GM23338 (cell line): ENCODE measurements at regions not wholly inside any gene's neighbourhood (a gene's known extent, or its start where the extent isn't known, plus 50 kb on each side); places are given as distances from the start of the nearest gene placed in this dataset.

Experiments used
- ATAC-seq: fragments of 200-7000 bp; cut with Tn5 transposase; 3 replicates; pipeline ENCODE4 v1.9.1; 2020
- DNase-seq: peaks from one replicate; pipeline ENCODE4 v3.0.0-alpha.2; 2015; ENCODE audit warnings: low spot score
- H2AFZ ChIP-seq: fragments of 200-600 bp; sonication (generic); 2 replicates; pipeline ENCODE4 v1.8.0; 2016; ENCODE audit warnings: antibody characterized with exemption, mild to moderate bottlenecking, moderate library complexity
- H3F3A ChIP-seq: fragments of 200-600 bp; sonication (generic); replicated peaks from 2 replicates; pipeline ENCODE4 v1.8.0; 2017; ENCODE audit warnings: antibody characterized with exemption, mixed run types, low read depth
- H3K27ac ChIP-seq: fragments of 200-600 bp; sonication (generic); 2 replicates; pipeline ENCODE4 v1.6.1; 2016; ENCODE audit warnings: low read depth
- H3K27me3 ChIP-seq: fragments of 200-600 bp; sonication (generic); 2 replicates; pipeline ENCODE4 v1.8.0; 2016; ENCODE audit warnings: mild to moderate bottlenecking, mixed run types, moderate library complexity; ENCODE audit not compliant: insufficient read depth
- H3K36me3 ChIP-seq: fragments of 200-600 bp; sonication (generic); 2 replicates; pipeline ENCODE4 v1.8.0; 2016; ENCODE audit warnings: mild to moderate bottlenecking; ENCODE audit not compliant: insufficient read depth
- H3K4me1 ChIP-seq: fragments of 200-600 bp; sonication (generic); 2 replicates; pipeline ENCODE4 v1.8.0; 2016; ENCODE audit warnings: mild to moderate bottlenecking, moderate library complexity; ENCODE audit not compliant: insufficient read depth
- H3K4me2 ChIP-seq: fragments of 200-600 bp; sonication (generic); 2 replicates; pipeline ENCODE4 v1.7.1; 2017; ENCODE audit warnings: mixed run types
- H3K4me3 ChIP-seq: fragments of 200-600 bp; sonication (generic); 2 replicates; pipeline ENCODE4 v1.6.1; 2016; ENCODE audit warnings: mixed run types
- H3K79me2 ChIP-seq: fragments of 200-600 bp; sonication (generic); replicated peaks from 2 replicates; pipeline ENCODE4 v1.8.0; 2017; ENCODE audit warnings: mild to moderate bottlenecking; ENCODE audit not compliant: insufficient read depth
- H3K9me2 ChIP-seq: fragments of 200-600 bp; sonication (generic); 2 replicates; pipeline ENCODE4 v1.8.0; 2017; ENCODE audit not compliant: insufficient read depth
- H4K20me1 ChIP-seq: fragments of 200-600 bp; sonication (generic); replicated peaks from 2 replicates; pipeline ENCODE4 v1.8.0; 2017; ENCODE audit warnings: mild to moderate bottlenecking; ENCODE audit not compliant: insufficient read depth
- H3K27ac Mint-ChIP-seq: 2 replicates; pipeline ENCODE4 v1.8.0; 2020; ENCODE audit warnings: inconsistent platforms, mild to moderate bottlenecking, moderate library complexity, mixed read lengths
- H3K27me3 Mint-ChIP-seq: 3 replicates; pipeline ENCODE4 v1.8.0; 2022; ENCODE audit warnings: low read depth, mild to moderate bottlenecking, moderate library complexity, mixed read lengths, inconsistent platforms; ENCODE audit not compliant: insufficient read depth, poor library complexity
- H3K36me3 Mint-ChIP-seq: 3 replicates; pipeline ENCODE4 v1.8.0; 2021; ENCODE audit warnings: low read depth, mild to moderate bottlenecking, inconsistent platforms, moderate library complexity, mixed read lengths
- H3K4me1 Mint-ChIP-seq: 3 replicates; pipeline ENCODE4 v1.8.0; 2020; ENCODE audit warnings: mild to moderate bottlenecking, inconsistent platforms, mixed read lengths
- H3K4me3 Mint-ChIP-seq: 3 replicates; pipeline ENCODE4 v1.8.0; 2021; ENCODE audit warnings: moderate library complexity, mild to moderate bottlenecking, inconsistent platforms, mixed read lengths
- H3K9me3 Mint-ChIP-seq: 3 replicates; pipeline ENCODE4 v1.8.0; 2020; ENCODE audit warnings: moderate library complexity, mild to moderate bottlenecking, inconsistent platforms, mixed read lengths
- CREB1 ChIP-seq: fragments of 250-450 bp; sonication (Bioruptor Pico); IDR thresholded peaks from 2 replicates; pipeline ENCODE4 v1.5.0; 2020; ENCODE audit warnings: low read depth, mild to moderate bottlenecking, moderate library complexity
- CTCF ChIP-seq, 2 experiments: fragments of 200-600 bp in 1 of 2; sonication (generic) in 1 of 2; conservative IDR thresholded peaks; 2 replicates each; pipeline versions ENCODE4 v1.5.1 to v1.6.1; 2016 to 2017; ENCODE audit warnings: antibody characterized with exemption in 2 of 2, low read depth in 2 of 2, mild to moderate bottlenecking in 2 of 2, moderate library complexity in 1 of 2
- EZH2 ChIP-seq: fragments of 200-600 bp; sonication (generic); IDR thresholded peaks from one replicate; pipeline ENCODE4 v1.8.0; 2017; ENCODE audit warnings: antibody characterized with exemption, mild to moderate bottlenecking, low read depth; ENCODE audit not compliant: unreplicated experiment
- EZH2phosphoT487 ChIP-seq: fragments of 200-600 bp; sonication (generic); IDR thresholded peaks from one replicate; pipeline ENCODE4 v1.8.1; 2018; ENCODE audit warnings: antibody characterized with exemption; ENCODE audit not compliant: unreplicated experiment
- JUNB ChIP-seq: IDR thresholded peaks from one replicate; pipeline ENCODE4 v1.6.1; 2016; ENCODE audit warnings: antibody characterized with exemption; ENCODE audit not compliant: unreplicated experiment
- NANOG ChIP-seq: IDR thresholded peaks from 2 replicates; pipeline ENCODE4 v1.6.1; 2016; ENCODE audit warnings: antibody characterized with exemption, borderline replicate concordance
- POLR2AphosphoS5 ChIP-seq: IDR thresholded peaks from 2 replicates; pipeline ENCODE4 v1.6.1; 2016; ENCODE audit warnings: antibody characterized with exemption, low read depth
- STAT1 ChIP-seq: IDR thresholded peaks from one replicate; pipeline ENCODE4 v1.6.1; 2016; ENCODE audit warnings: antibody characterized with exemption; ENCODE audit not compliant: unreplicated experiment
- ZNF114 ChIP-seq: fragments of 250-450 bp; sonication (Bioruptor Pico); IDR thresholded peaks from 2 replicates; pipeline ENCODE4 v1.5.0; 2020; ENCODE audit warnings: mild to moderate bottlenecking, moderate library complexity
- ZNF331 ChIP-seq: fragments of 250-450 bp; sonication (Bioruptor Pico); IDR thresholded peaks from 2 replicates; pipeline ENCODE4 v1.5.0; 2020; ENCODE audit warnings: low read depth, mild to moderate bottlenecking, moderate library complexity
- TF ChIP-seq, protein P1 (sequence below): IDR thresholded peaks from 2 replicates; pipeline ENCODE4 v1.6.1; 2016; ENCODE audit warnings: antibody characterized with exemption

- TF ChIP-seq CTCF (conservative IDR thresholded peaks at IDR 0.05; ENCODE audit: low read depth in 2 of 2) (no peak), EZH2phosphoT487 (no peak), NANOG (no peak)
Observed at GRCh38 chr2:33822964-33823363, 223.9 kb upstream of the FAM98A start (continued).

DNA sequence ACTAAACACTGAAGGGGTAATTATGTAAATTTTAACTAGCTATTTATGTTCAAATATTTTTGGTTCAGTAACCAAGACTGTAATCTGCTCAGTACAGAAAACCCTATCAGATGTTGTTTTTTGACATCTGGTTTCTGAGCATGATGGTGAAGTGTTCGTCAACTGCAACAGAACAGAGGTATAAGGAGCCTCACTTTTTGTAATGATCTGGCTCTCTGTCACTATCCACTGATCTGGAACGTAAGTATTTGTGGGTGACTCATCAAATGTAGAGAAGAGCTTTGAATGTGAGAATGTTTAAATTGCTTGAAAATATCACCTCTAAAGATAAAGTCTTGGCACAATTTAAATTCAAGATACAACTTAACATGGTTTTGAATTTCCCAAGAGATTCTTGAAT is 213.6 kb upstream of the FAM98A start:
- no peak for ATAC-seq
- H3K27me3 ChIP-seq: no peaks in the 10 kb centered on the region
- H2AFZ ChIP-seq: no peak overlapping the region
- H3K4me1 ChIP-seq: no peaks in the 10 kb centered on the region; the same call in 1 of the 2 replicates
- H3K27ac ChIP-seq: no peak overlapping the region
- DNase-seq: no peak
- no peaks in the 10 kb centered on the region for H3K36me3 ChIP-seq
- Mint-ChIP-seq H3K9me3 (no peaks in the 10 kb centered on the region), H3K27ac (no peak overlapping the region), H3K27me3 (no peaks in the 10 kb centered on the region), H3K36me3 (no peaks in the 10 kb centered on the region), H3K4me1 (peaks cover 8% of the 10 kb centered on the region; the same call in 2 of the 3 replicates), H3K4me3 (no peak overlapping the region)
- no peaks in the 10 kb centered on the region for H3K79me2 ChIP-seq
- H3K9me2 ChIP-seq: no peaks in the 10 kb centered on the region
- H3K4me2 ChIP-seq: no peak overlapping the region
- H3K4me3 ChIP-seq: no peak overlapping the region
- H4K20me1 ChIP-seq: no peaks in the 10 kb centered on the region
- no peaks in the 10 kb centered on the region for H3F3A ChIP-seq
- TF ChIP-seq ZNF114 (CRISPR knock-in tag): no peak
- TF ChIP-seq CREB1 (CRISPR knock-in tag): no peak
- TF ChIP-seq JUNB: no peak
- TF ChIP-seq, protein P1, sequence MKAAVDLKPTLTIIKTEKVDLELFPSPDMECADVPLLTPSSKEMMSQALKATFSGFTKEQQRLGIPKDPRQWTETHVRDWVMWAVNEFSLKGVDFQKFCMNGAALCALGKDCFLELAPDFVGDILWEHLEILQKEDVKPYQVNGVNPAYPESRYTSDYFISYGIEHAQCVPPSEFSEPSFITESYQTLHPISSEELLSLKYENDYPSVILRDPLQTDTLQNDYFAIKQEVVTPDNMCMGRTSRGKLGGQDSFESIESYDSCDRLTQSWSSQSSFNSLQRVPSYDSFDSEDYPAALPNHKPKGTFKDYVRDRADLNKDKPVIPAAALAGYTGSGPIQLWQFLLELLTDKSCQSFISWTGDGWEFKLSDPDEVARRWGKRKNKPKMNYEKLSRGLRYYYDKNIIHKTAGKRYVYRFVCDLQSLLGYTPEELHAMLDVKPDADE: no peak
- TF ChIP-seq CTCF (conservative IDR thresholded peaks at IDR 0.05; ENCODE audit: low read depth in 2 of 2): no peak
- TF ChIP-seq EZH2: no peak
- TF ChIP-seq ZNF331: no peak
- no peak for TF ChIP-seq STAT1
- TF ChIP-seq POLR2AphosphoS5: no peak
- TF ChIP-seq EZH2phosphoT487: no peak
- TF ChIP-seq NANOG: no peak
